HEK293T (cell line): ENCODE measurements at regions not wholly inside any gene's neighbourhood (a gene's known extent, or its start where the extent isn't known, plus 50 kb on each side); places are given as distances from the start of the nearest gene placed in this dataset.

Experiments
- ARNT ChIP-seq: fragments of 450-650 bp; IDR thresholded peaks from 2 replicates; pipeline ENCODE4 v1.6.1; 2017; ENCODE audit warnings: mild to moderate bottlenecking
- FOXK2 ChIP-seq: fragments of 450-650 bp; IDR thresholded peaks from 2 replicates; pipeline ENCODE4 v1.6.1; 2016; ENCODE audit warnings: mild to moderate bottlenecking
- L3MBTL2 ChIP-seq: fragments of 450-650 bp; conservative IDR thresholded peaks from 2 replicates; pipeline ENCODE4 v1.6.1; 2016; ENCODE audit warnings: mild to moderate bottlenecking
- NFRKB ChIP-seq: fragments of 450-650 bp; IDR thresholded peaks from 2 replicates; pipeline ENCODE4 v1.6.1; 2016; ENCODE audit warnings: mild to moderate bottlenecking, moderate library complexity
- SP1 ChIP-seq: fragments of 450-650 bp; IDR thresholded peaks from 2 replicates; pipeline ENCODE4 v1.6.1; 2017
- ZNF384 ChIP-seq: fragments of 450-650 bp; IDR thresholded peaks from 2 replicates; pipeline ENCODE4 v1.6.1; 2016

DNA sequence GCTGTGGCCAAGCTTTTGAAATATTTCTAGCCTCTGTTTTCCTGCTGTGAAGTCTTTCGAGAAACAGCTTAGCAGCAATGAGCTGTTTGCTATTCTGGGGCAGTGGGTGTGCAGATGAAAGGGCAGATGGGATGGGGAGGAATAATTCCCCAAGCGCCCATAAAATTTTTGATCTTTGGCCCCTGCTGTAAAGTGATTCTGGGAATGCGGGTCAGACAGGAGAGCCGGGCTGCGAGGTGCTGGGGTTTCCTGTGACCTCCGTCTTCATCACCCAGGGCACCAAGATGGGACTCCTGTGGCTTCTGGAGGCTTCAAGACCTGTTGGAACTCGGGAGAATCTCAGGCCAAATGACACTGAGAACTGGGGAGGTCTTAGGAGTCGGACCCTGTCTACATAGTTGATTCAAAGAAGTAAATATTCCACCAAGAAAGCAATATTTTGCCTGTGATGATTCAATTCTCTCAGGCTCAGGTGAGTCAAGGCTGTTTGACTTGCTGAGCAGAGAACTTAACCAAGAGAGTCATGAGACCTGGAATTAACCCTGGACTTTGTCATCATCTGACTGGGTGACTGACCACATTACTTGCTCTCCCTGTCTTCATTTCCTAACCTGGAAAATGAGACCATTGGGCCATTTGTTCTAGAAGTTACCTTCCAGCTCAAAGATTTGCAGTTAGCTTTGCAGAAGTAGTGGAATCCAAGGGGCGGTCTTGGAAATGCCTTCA, 86.4 kb downstream of the POLR2M start:
- TF ChIP-seq ARNT (no peak), FOXK2 (no peak), ZNF384 (no peak), SP1 (no peak), L3MBTL2 (no peak), NFRKB (no peak)
